B cell (primary cell): ENCODE measurements at regions not wholly inside any gene's neighbourhood (a gene's known extent, or its start where the extent isn't known, plus 50 kb on each side); places are given as distances from the start of the nearest gene placed in this dataset.

ENCODE experiments used
- ATAC-seq: fragments of 200-7000 bp; cut with Tn5 transposase; one replicate; pipeline ENCODE4 v1.10.0; 2021; ENCODE audit warnings: low read depth, mild to moderate bottlenecking, moderate number of reproducible peaks, moderate library complexity
- CTCF ChIA-PET: fragments of 350-600 bp; sonication (Branson Sonifier 250); formaldehyde crosslinking; loops from one replicate; lab custom pipeline; 2021; ENCODE audit warnings: antibody characterized with exemption, inconsistent platforms; lab: Charles Lee
- POLR2A ChIA-PET: fragments of 350-600 bp; sonication (Branson Sonifier 250); formaldehyde crosslinking; loops from one replicate; lab custom pipeline; 2021; ENCODE audit warnings: antibody characterized with exemption; lab: Charles Lee
- DNase-seq: peaks from one replicate; pipeline ENCODE4 v3.0.0; 2013
- H2AFZ ChIP-seq: 2 replicates; pipeline ENCODE4 v1.6.1; 2012; ENCODE audit warnings: mild to moderate bottlenecking, low read depth, low read length; ENCODE audit not compliant: insufficient read depth, poor library complexity, severe bottlenecking
- H3K27ac ChIP-seq, 2 donors: 1 replicate in 1 of 2; 2 replicates in 1 of 2; pipeline ENCODE4 v1.5.1; 2012 to 2013; ENCODE audit warnings: low read length in 2 of 2, mild to moderate bottlenecking in 2 of 2, moderate library complexity in 1 of 2
- H3K27me3 ChIP-seq, 4 experiments: fragments of 200-600 bp in 1 of 4; sonication (generic) in 1 of 4; replicated peaks in 1 of 4; 1 replicate in 2 of 4; 2 replicates in 2 of 4; pipeline versions ENCODE4 v1.6.1 to v1.7.0; 2013 to 2016; ENCODE audit warnings: low read length in 3 of 4, mild to moderate bottlenecking in 2 of 4, mixed read lengths in 1 of 4, moderate library complexity in 1 of 4; ENCODE audit not compliant: insufficient read depth in 4 of 4, control insufficient read depth in 3 of 4; ENCODE audit errors: control extremely low read depth in 1 of 4
- H3K36me3 ChIP-seq, 2 experiments: replicated peaks in 1 of 2; 1 replicate in 1 of 2; 2 replicates in 1 of 2; pipeline versions ENCODE4 v1.6.1 to v1.7.1; 2013; ENCODE audit warnings: low read length in 1 of 2; ENCODE audit not compliant: insufficient read depth in 2 of 2, control insufficient read depth in 1 of 2; ENCODE audit errors: control extremely low read depth in 1 of 2, extremely low read depth in 1 of 2
- H3K4me1 ChIP-seq, 2 donors: fragments of 200-600 bp in 1 of 2; sonication (generic) in 1 of 2; 1 replicate in 1 of 2; 2 replicates in 1 of 2; pipeline versions ENCODE4 v1.5.1 to v1.6.1; 2013 to 2017; ENCODE audit warnings: low read length in 2 of 2; ENCODE audit not compliant: control insufficient read depth in 2 of 2, insufficient read depth in 2 of 2
- H3K4me2 ChIP-seq: replicated peaks from 2 replicates; pipeline ENCODE3; 2012; ENCODE audit warnings: mild to moderate bottlenecking, low read depth, low read length; ENCODE audit not compliant: poor library complexity, severe bottlenecking
- H3K4me3 ChIP-seq, 5 experiments: fragments of 200-600 bp in 1 of 5; sonication (generic) in 1 of 5; 1 replicate in 3 of 5; 2 replicates in 2 of 5; pipeline versions ENCODE4 v1.5.1 to v1.7.0; 2011 to 2016; ENCODE audit warnings: low read length in 4 of 5, mild to moderate bottlenecking in 4 of 5, low read depth in 2 of 5, control low read depth in 1 of 5, moderate library complexity in 1 of 5; ENCODE audit not compliant: insufficient read depth in 1 of 5; ENCODE audit errors: control extremely low read depth in 1 of 5, extremely low read depth in 1 of 5
- H3K79me2 ChIP-seq: fragments of 200-600 bp; sonication (generic); one replicate; pipeline ENCODE4 v1.6.0; 2016; ENCODE audit warnings: low read length; ENCODE audit not compliant: control insufficient read depth, insufficient read depth
- H3K9ac ChIP-seq: fragments of 200-600 bp; sonication (generic); 2 replicates; pipeline ENCODE4 v1.6.1; 2017; ENCODE audit warnings: mild to moderate bottlenecking, low read length, moderate library complexity
- H3K9me3 ChIP-seq, 3 donors: one replicate each; pipeline versions ENCODE4 v1.6.1 to v1.7.1; 2013; ENCODE audit warnings: low read length in 2 of 3; ENCODE audit not compliant: control insufficient read depth in 2 of 3, insufficient read depth in 1 of 3; ENCODE audit errors: control extremely low read depth in 1 of 3
- H4K20me1 ChIP-seq: 2 replicates; pipeline ENCODE4 v1.6.0; 2012; ENCODE audit warnings: mild to moderate bottlenecking, low read length; ENCODE audit not compliant: insufficient read depth, control insufficient read depth, poor library complexity, severe bottlenecking
- H3K27ac Mint-ChIP-seq: one replicate; pipeline ENCODE4 v1.8.0; 2021; ENCODE audit warnings: mixed read lengths
- H3K27me3 Mint-ChIP-seq: one replicate; pipeline ENCODE4 v1.8.0; 2021; ENCODE audit warnings: mixed read lengths
- H3K4me1 Mint-ChIP-seq: one replicate; pipeline ENCODE4 v1.8.0; 2021; ENCODE audit warnings: mixed read lengths
- H3K4me3 Mint-ChIP-seq: one replicate; pipeline ENCODE4 v1.8.0; 2021; ENCODE audit warnings: mixed read lengths
- H3K9me3 Mint-ChIP-seq: one replicate; pipeline ENCODE4 v1.8.0; 2022; ENCODE audit warnings: mixed read lengths; ENCODE audit not compliant: insufficient read depth
- CTCF ChIP-seq: fragments of 200-600 bp; IDR thresholded peaks from one replicate; pipeline ENCODE4 v1.8.0; 2022; ENCODE audit warnings: antibody characterized with exemption, mild to moderate bottlenecking
- EZH2 ChIP-seq: IDR thresholded peaks from 2 replicates; pipeline ENCODE4 v1.6.1; 2012; ENCODE audit warnings: borderline replicate concordance, low read depth, mild to moderate bottlenecking, moderate library complexity, low read length; ENCODE audit not compliant: insufficient read depth, poor library complexity, severe bottlenecking
- WGBS: methylation state at CpG from one replicate; pipeline ENCODE4 v1.1.5; 2013; ENCODE audit warnings: missing lambda C conversion rate; ENCODE audit not compliant: insufficient coverage; 5-methylcytosine and 5-hydroxymethylcytosine counted together
- intact Hi-C: fragments of 100-400 bp; cut with micrococcal nuclease; formaldehyde crosslinking; loops from one replicate; pipeline ENCODE4 v1.10.0; 2022

GRCh38 chr2:176565641-176566323 is 296.5 kb downstream of the MTX2 start:
- no peaks in the 10 kb centered on the region for H3K9me3 ChIP-seq
- H3K79me2 ChIP-seq = no peaks in the 10 kb centered on the region
- no peak overlapping the region for H3K4me2 ChIP-seq
- ATAC-seq (no peak), DNase-seq (no peak)
- intact Hi-C loops = no loop called here
- H3K4me3 Mint-ChIP-seq = no peak overlapping the region
- no peak for TF ChIP-seq EZH2
- no peak for TF ChIP-seq CTCF
- H4K20me1 ChIP-seq = no peaks in the 10 kb centered on the region
- H3K27me3 Mint-ChIP-seq = peaks cover 48% of the 10 kb centered on the region
- H3K9ac ChIP-seq = no peak overlapping the region
- H3K9me3 Mint-ChIP-seq = no peaks in the 10 kb centered on the region
- H2AFZ ChIP-seq = no peak overlapping the region
- peaks cover 0 to 8% (median 2%) of the 10 kb centered on the region in 4 experiments for H3K27me3 ChIP-seq
- no peaks in the 10 kb centered on the region for H3K4me1 Mint-ChIP-seq
- 75% methylated on average over 13 of the region's 18 CpGs for WGBS
- H3K4me1 ChIP-seq = no peaks in the 10 kb centered on the region
- no peaks in the 10 kb centered on the region for H3K36me3 ChIP-seq
- CTCF ChIA-PET = interaction anchor here (1.4 to 2.7 kb wide), 2 partner anchors 11 kb away, joined by 6 to 13 read pairs; no protein-coding TSS in a partner anchor
- H3K4me3 ChIP-seq = no peak overlapping the region
- POLR2A ChIA-PET = no interaction called here
- H3K27ac ChIP-seq = no peak overlapping the region
- no peak overlapping the region for H3K27ac Mint-ChIP-seq

- H3K4me3 Mint-ChIP-seq = no peak overlapping the region
- CTCF ChIA-PET = interaction anchor here (1.0 to 1.4 kb wide), 2 partner anchors 12 to 439 kb away, joined by 3 to 6 read pairs; no protein-coding TSS in a partner anchor
- WGBS = no CpG with 5 or more reads among the region's 1 CpG
Observed at GRCh38 chr2:176566496-176566895, 297.3 kb downstream of the MTX2 start.

More at GRCh38 chr2:176566496-176566895, 297.3 kb downstream of the MTX2 start:
- H3K36me3 ChIP-seq = no peaks in the 10 kb centered on the region
- no peak overlapping the region for H3K4me3 ChIP-seq
- H3K4me1 ChIP-seq = no peaks in the 10 kb centered on the region
- POLR2A ChIA-PET = no interaction called here
- ATAC-seq = no peak
- no peaks in the 10 kb centered on the region for H3K4me1 Mint-ChIP-seq
- peaks cover 0 to 8% (median 2%) of the 10 kb centered on the region in 4 experiments for H3K27me3 ChIP-seq
- intact Hi-C loops = no loop called here
- H2AFZ ChIP-seq = no peak overlapping the region
- H3K79me2 ChIP-seq = no peaks in the 10 kb centered on the region
- H3K27ac Mint-ChIP-seq = no peak overlapping the region
- no peaks in the 10 kb centered on the region for H4K20me1 ChIP-seq
- no peaks in the 10 kb centered on the region for H3K9me3 Mint-ChIP-seq
- no peak for DNase-seq
- H3K9me3 ChIP-seq = no peaks in the 10 kb centered on the region
- H3K27ac ChIP-seq = no peak overlapping the region
- peaks cover 44% of the 10 kb centered on the region for H3K27me3 Mint-ChIP-seq
- H3K9ac ChIP-seq = no peak overlapping the region
- TF ChIP-seq CTCF (no peak), EZH2 (no peak)
- H3K4me2 ChIP-seq = no peak overlapping the region
